ENCODE measurements at regions not wholly inside any gene's neighbourhood (a gene's known extent, or its start where the extent isn't known, plus 50 kb on each side); places are given as distances from the start of the nearest gene placed in this dataset.

DNA sequence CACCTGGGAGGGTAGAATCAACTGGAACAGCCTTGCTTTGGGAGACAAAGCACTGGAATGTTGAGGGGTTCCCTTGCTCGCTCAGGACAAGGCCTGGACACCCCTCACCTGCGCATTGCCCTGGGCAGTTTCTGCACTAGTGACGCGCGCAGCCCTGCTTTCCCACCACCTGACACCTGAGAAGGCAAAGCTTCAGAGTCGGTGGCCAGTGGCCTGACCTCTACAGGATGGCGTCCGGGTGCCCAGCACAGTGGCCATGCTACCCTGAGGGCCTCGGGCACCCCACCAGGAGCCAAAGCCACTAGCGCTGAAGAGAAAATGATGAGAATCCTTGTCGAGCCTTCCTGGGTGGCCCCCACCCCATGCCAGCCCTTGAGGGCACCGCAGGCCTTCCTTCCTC lies 161.3 kb downstream of the OLFM1 start:
- H3K27ac ChIP-seq (ENCODE audit: low read depth, low read length) = no peak overlapping the region
- ChIA-PET POLR2A (no interaction called here), CTCF (no interaction called here)
- no peaks in the 10 kb centered on the region for H3K36me3 Mint-ChIP-seq
- H3K27ac Mint-ChIP-seq = no peak overlapping the region
- no peak overlapping the region for H3K4me3 Mint-ChIP-seq
- peaks cover 13 to 19% of the 10 kb centered on the region in 2 donors for H3K27me3 Mint-ChIP-seq
- H3K36me3 ChIP-seq (ENCODE audit: insufficient read depth, low read length) = no peaks in the 10 kb centered on the region
- H3K4me1 Mint-ChIP-seq = no peaks in the 10 kb centered on the region
- H3K4me1 ChIP-seq (ENCODE audit: insufficient read depth, low read length) = no peaks in the 10 kb centered on the region
- H3K27me3 ChIP-seq (ENCODE audit: insufficient read depth, low read length, poor library complexity, severe bottlenecking) = no peaks in the 10 kb centered on the region
- H3K9me3 Mint-ChIP-seq = no peaks in the 10 kb centered on the region
- DNase-seq = peak in 1 of 5 donors; percentile 33
- no peaks in the 10 kb centered on the region for H3K9me3 ChIP-seq (ENCODE audit: low read length)
- H3K4me3 ChIP-seq (ENCODE audit: low read length) = no peak overlapping the region

DNA sequence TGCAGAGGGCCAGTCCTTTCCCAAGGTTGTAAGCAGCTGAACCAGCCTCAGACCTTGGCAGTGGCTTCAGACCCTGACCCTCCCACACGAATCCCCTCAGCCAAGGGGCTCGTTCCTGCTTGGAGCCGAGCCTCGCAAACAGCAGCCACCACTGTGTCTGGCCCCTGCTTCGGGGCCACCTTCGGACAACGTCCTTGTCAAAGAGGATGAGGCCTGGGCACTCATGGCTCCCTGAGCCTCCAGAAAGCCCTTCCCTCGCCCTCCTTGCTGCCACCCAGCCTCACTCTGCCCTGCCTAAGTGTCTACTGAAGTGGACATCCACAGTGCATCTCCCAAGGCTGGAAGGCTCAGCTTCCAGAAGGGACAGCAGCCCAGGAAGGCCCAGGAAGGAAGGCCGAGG lies 161.7 kb downstream of the OLFM1 start:
- no peak overlapping the region for H3K27ac ChIP-seq (ENCODE audit: low read depth, low read length)
- ChIA-PET POLR2A (no interaction called here), CTCF (no interaction called here)
- Mint-ChIP-seq H3K27me3 (peaks cover 13 to 19% of the 10 kb centered on the region in 2 donors), H3K36me3 (no peaks in the 10 kb centered on the region), H3K27ac (no peak overlapping the region), H3K9me3 (no peaks in the 10 kb centered on the region), H3K4me1 (no peaks in the 10 kb centered on the region), H3K4me3 (no peak overlapping the region)
- no peaks in the 10 kb centered on the region for H3K36me3 ChIP-seq (ENCODE audit: insufficient read depth, low read length)
- H3K4me1 ChIP-seq (ENCODE audit: insufficient read depth, low read length) = no peaks in the 10 kb centered on the region
- no peaks in the 10 kb centered on the region for H3K9me3 ChIP-seq (ENCODE audit: low read length)
- H3K27me3 ChIP-seq (ENCODE audit: insufficient read depth, low read length, poor library complexity, severe bottlenecking) = no peaks in the 10 kb centered on the region
- DNase-seq = no peak
- H3K4me3 ChIP-seq (ENCODE audit: low read length) = no peak overlapping the region

DNA sequence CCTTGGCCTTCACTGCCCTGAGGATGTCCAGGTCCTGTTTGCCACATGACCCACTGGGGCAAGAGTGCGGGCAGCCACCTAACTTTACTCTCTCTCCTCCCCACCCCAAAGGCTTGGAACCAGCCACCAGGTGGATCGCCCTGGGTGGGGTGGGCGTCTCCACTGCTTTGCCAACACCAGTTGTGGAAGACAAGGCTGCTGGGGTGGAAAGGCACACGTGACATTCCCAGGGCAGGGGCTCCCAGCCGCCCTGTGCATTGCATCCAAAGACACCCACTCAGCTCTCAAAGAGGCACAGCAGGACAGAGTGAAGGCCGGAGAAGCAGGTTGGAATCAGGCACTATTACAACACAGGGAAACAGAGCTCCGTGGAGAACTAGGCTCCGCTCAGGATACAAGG lies 162.2 kb downstream of the OLFM1 start:
- H3K9me3 Mint-ChIP-seq = no peaks in the 10 kb centered on the region
- Histone ChIP-seq H3K4me3 (ENCODE audit: low read length) (no peak overlapping the region), H3K9me3 (ENCODE audit: low read length) (no peaks in the 10 kb centered on the region), H3K27me3 (ENCODE audit: insufficient read depth, low read length, poor library complexity, severe bottlenecking) (no peaks in the 10 kb centered on the region), H3K4me1 (ENCODE audit: insufficient read depth, low read length) (no peaks in the 10 kb centered on the region), H3K36me3 (ENCODE audit: insufficient read depth, low read length) (no peaks in the 10 kb centered on the region), H3K27ac (ENCODE audit: low read depth, low read length) (no peak overlapping the region)
- H3K27ac Mint-ChIP-seq = no peak overlapping the region
- CTCF ChIA-PET = no interaction called here
- no peaks in the 10 kb centered on the region for H3K36me3 Mint-ChIP-seq
- peak in 1 of 5 donors; percentile 32 for DNase-seq
- H3K4me1 Mint-ChIP-seq = no peaks in the 10 kb centered on the region
- peaks cover 13 to 19% of the 10 kb centered on the region in 2 donors for H3K27me3 Mint-ChIP-seq
- POLR2A ChIA-PET = no interaction called here
- H3K4me3 Mint-ChIP-seq = no peak overlapping the region

DNA sequence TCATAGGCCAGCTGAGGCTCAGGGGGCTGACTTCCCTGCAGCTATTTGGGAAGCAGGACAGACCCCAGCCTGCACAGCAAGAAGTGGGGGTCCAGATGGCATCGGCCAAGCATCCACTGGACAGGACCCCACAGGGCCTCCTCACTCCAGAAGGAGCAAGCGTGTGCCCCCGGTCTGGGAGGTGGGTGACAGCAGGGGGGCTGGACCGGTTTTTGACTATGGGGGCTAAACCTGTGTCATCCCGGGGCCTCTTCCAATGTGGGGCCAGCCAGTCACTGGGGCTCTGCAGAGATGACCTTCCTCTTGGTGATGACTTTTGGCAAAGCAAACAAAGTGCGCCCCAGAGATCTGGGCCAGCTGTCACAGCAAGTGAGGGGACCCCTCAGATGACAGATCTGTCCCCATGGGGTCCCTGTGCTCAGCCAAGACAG lies 163.9 kb downstream of the OLFM1 start:
- CTCF ChIA-PET = no interaction called here
- Mint-ChIP-seq H3K4me1 (no peaks in the 10 kb centered on the region), H3K36me3 (no peaks in the 10 kb centered on the region), H3K9me3 (no peaks in the 10 kb centered on the region), H3K27me3 (peaks cover 6 to 7% of the 10 kb centered on the region in 2 donors), H3K27ac (no peak overlapping the region), H3K4me3 (no peak overlapping the region)
- Histone ChIP-seq H3K27ac (ENCODE audit: low read depth, low read length) (no peak overlapping the region), H3K36me3 (ENCODE audit: insufficient read depth, low read length) (no peaks in the 10 kb centered on the region), H3K4me3 (ENCODE audit: low read length) (no peak overlapping the region), H3K27me3 (ENCODE audit: insufficient read depth, low read length, poor library complexity, severe bottlenecking) (no peaks in the 10 kb centered on the region), H3K4me1 (ENCODE audit: insufficient read depth, low read length) (no peaks in the 10 kb centered on the region), H3K9me3 (ENCODE audit: low read length) (no peaks in the 10 kb centered on the region)
- POLR2A ChIA-PET = no interaction called here
- DNase-seq = peak in 1 of 5 donors; percentile 43

DNA sequence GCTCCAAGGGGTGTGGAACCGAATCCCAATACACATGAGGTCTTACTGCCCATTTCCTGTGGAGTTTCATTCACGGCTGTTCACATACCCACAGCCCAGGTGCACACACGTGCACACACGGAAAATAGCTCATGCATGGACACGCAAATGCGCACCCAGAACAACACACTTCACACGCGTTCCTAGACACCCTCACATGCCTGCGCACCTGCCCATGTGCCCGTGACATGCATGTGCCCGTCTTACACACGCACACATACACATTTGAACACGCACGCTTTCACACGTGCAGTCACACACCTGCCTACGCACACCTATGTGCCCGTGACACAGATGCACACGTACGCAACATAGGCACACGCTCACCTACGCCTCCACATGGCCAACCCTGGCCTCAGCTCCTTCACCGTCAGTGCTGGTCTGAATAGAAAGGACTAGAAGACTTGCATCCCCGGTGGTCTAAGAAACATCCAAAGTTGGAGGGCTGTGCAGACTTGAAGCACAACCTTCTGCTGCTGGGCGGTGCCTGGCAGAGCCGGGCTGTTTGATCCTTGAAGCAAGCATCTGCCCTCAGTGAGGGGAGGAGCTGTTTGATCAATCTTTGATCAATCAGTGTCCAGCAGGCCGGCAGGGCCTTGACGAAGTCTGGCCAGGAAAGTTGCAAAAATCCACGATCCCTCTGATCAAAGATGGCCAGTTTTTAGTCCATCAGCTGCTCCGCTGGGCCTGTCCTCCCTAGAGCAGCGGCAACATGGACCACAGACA lies 164.7 kb downstream of the OLFM1 start:
- H3K4me3 Mint-ChIP-seq = no peak overlapping the region
- H3K27ac Mint-ChIP-seq = no peak overlapping the region
- H3K4me1 Mint-ChIP-seq = no peaks in the 10 kb centered on the region
- no peaks in the 10 kb centered on the region for H3K9me3 Mint-ChIP-seq
- ChIA-PET CTCF (no interaction called here), POLR2A (no interaction called here)
- Histone ChIP-seq H3K27me3 (ENCODE audit: insufficient read depth, low read length, poor library complexity, severe bottlenecking) (no peaks in the 10 kb centered on the region), H3K4me1 (ENCODE audit: insufficient read depth, low read length) (no peaks in the 10 kb centered on the region), H3K36me3 (ENCODE audit: insufficient read depth, low read length) (no peaks in the 10 kb centered on the region), H3K9me3 (ENCODE audit: low read length) (no peaks in the 10 kb centered on the region), H3K4me3 (ENCODE audit: low read length) (no peak overlapping the region), H3K27ac (ENCODE audit: low read depth, low read length) (no peak overlapping the region)
- H3K36me3 Mint-ChIP-seq = no peaks in the 10 kb centered on the region
- peaks cover 3 to 8% of the 10 kb centered on the region in 2 donors for H3K27me3 Mint-ChIP-seq
- peak in 1 of 5 donors; percentile 38 for DNase-seq

DNA sequence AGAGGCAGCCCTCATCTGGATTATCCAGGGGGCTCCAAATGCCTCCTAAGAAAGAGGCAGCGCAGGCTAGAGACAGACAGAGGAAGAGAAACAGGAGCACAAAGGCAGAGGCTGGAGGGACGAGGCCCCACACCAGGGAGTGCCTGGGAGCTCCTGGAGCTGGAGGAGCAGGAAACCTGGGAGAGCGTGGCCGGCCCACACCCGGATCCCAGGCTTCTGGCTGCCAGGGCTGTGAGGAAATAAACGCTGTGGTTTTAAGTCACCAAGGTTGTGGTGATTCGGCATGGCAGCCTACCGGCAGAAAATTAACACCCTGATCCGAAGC lies 165.5 kb downstream of the OLFM1 start:
- Mint-ChIP-seq H3K27me3 (peaks cover 3 to 8% of the 10 kb centered on the region in 2 donors), H3K4me1 (no peaks in the 10 kb centered on the region), H3K9me3 (no peaks in the 10 kb centered on the region), H3K36me3 (no peaks in the 10 kb centered on the region), H3K4me3 (no peak overlapping the region), H3K27ac (no peak overlapping the region)
- Histone ChIP-seq H3K4me3 (ENCODE audit: low read length) (no peak overlapping the region), H3K27me3 (ENCODE audit: insufficient read depth, low read length, poor library complexity, severe bottlenecking) (no peaks in the 10 kb centered on the region), H3K4me1 (ENCODE audit: insufficient read depth, low read length) (no peaks in the 10 kb centered on the region), H3K27ac (ENCODE audit: low read depth, low read length) (no peak overlapping the region), H3K9me3 (ENCODE audit: low read length) (no peaks in the 10 kb centered on the region), H3K36me3 (ENCODE audit: insufficient read depth, low read length) (no peaks in the 10 kb centered on the region)
- POLR2A ChIA-PET = no interaction called here
- peak in 1 of 5 donors; percentile 24 for DNase-seq
- CTCF ChIA-PET = no interaction called here

DNA sequence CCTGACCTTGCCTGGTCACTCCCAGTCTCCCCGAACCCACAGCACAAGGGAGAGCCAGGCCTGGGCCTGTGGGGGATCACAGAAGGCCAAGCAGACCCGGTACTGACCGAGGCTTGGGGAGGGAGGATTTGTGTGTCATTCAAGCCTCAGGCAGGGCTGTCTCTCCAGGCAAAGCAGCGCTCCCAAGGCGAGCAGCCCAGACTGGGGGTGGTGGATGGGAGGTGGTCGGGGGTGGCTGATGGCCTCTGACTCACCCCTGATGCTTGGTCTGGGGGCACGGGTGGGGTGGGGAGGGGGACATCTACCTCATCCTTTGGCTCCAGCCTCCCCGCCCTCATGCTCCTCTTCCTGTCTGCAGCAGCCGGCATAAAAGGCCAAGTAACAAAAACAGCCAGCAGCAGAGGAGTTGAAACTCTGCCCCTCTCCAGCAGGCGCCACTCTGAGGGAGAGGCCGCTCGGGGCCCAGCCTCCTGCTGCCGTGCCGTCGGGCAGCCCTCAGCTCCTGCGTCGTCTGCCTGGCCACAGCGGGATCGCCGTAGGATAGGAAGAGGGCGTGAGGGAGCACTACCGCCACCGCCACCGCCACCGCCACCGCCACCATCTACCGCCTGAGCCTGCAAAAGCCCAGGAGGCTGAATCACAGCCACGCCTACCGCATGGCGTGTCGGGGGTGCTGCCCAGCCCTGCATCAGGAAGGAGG lies 166.0 kb downstream of the OLFM1 start:
- CTCF ChIA-PET = no interaction called here
- no peaks in the 10 kb centered on the region for H3K9me3 ChIP-seq (ENCODE audit: low read length)
- H3K36me3 ChIP-seq (ENCODE audit: insufficient read depth, low read length) = no peaks in the 10 kb centered on the region
- no peak overlapping the region for H3K27ac ChIP-seq (ENCODE audit: low read depth, low read length)
- DNase-seq = peak in 1 of 5 donors; percentile 23
- peak overlapping the region in 2 of 8 donors; percentile 29 to 64 for H3K27ac Mint-ChIP-seq
- H3K4me1 Mint-ChIP-seq = no peaks in the 10 kb centered on the region
- H3K36me3 Mint-ChIP-seq = no peaks in the 10 kb centered on the region
- no peak overlapping the region for H3K4me3 ChIP-seq (ENCODE audit: low read length)
- H3K9me3 Mint-ChIP-seq = no peaks in the 10 kb centered on the region
- H3K4me1 ChIP-seq (ENCODE audit: insufficient read depth, low read length) = no peaks in the 10 kb centered on the region
- peaks cover 3 to 8% of the 10 kb centered on the region in 2 donors for H3K27me3 Mint-ChIP-seq
- POLR2A ChIA-PET = no interaction called here
- H3K27me3 ChIP-seq (ENCODE audit: insufficient read depth, low read length, poor library complexity, severe bottlenecking) = no peaks in the 10 kb centered on the region
- H3K4me3 Mint-ChIP-seq = no peak overlapping the region

DNA sequence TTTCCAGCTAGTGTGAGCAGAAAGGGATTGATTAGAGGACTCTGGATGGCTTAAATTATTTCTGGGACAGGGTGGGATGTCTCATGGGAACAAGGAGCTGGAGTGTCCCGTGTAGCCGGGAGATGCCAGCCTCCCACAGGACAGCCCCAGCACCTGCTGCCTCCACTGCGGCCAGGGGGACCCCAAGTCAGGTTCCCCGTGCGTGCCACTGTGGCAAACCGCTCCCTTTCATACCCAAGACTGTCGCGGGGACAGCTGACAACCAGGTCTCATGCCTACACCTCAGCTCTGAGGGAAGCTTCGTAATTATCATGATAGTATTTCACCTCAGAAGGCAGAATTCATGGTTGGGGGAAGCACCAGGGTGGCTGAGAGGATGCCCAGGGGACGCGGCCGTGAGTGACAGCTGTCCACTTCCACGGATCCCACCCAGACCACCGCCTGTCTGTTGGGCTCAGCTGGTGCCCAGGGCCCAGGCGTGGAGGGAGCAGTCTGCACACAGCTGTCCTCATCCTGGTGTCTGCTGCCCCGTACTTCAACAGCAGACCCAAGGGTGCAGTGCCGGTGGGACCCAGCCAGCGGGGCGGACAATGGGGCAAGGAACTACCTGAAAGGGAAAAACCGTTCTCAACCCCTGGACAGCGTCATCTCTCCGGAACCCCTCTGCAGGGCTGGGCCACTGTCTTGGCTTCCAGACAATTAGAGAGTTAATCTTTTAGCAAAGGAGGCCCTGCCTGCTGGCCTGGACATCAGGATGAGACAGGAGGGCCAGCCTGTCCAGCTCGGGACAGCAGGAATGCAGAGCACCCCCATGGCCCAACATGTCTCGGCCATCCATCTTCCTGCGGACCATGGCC lies 166.9 kb downstream of the OLFM1 start:
- no peak overlapping the region for H3K4me3 Mint-ChIP-seq
- ChIA-PET CTCF (no interaction called here), POLR2A (no interaction called here)
- Histone ChIP-seq H3K27me3 (ENCODE audit: insufficient read depth, low read length, poor library complexity, severe bottlenecking) (no peaks in the 10 kb centered on the region), H3K4me3 (ENCODE audit: low read length) (no peak overlapping the region), H3K27ac (ENCODE audit: low read depth, low read length) (no peak overlapping the region), H3K4me1 (ENCODE audit: insufficient read depth, low read length) (no peaks in the 10 kb centered on the region), H3K36me3 (ENCODE audit: insufficient read depth, low read length) (no peaks in the 10 kb centered on the region), H3K9me3 (ENCODE audit: low read length) (no peaks in the 10 kb centered on the region)
- H3K27ac Mint-ChIP-seq = peak overlapping the region in 1 of 8 donors; percentile 22
- no peaks in the 10 kb centered on the region for H3K9me3 Mint-ChIP-seq
- no peaks in the 10 kb centered on the region for H3K36me3 Mint-ChIP-seq
- H3K4me1 Mint-ChIP-seq = no peaks in the 10 kb centered on the region
- H3K27me3 Mint-ChIP-seq = peaks cover 3 to 9% of the 10 kb centered on the region in 2 donors
- DNase-seq = peak in 1 of 5 donors; percentile 39
